Common myeloid progenitor, CD34-positive (primary cell): ENCODE measurements at regions not wholly inside any gene's neighbourhood (a gene's known extent, or its start where the extent isn't known, plus 50 kb on each side); places are given as distances from the start of the nearest gene placed in this dataset.

Experiments
- CTCF ChIA-PET: fragments of 350-600 bp; sonication (Branson Sonifier 250); formaldehyde crosslinking; loops from one replicate; lab custom pipeline; 2021; ENCODE audit warnings: antibody characterized with exemption; lab: Charles Lee
- POLR2A ChIA-PET: fragments of 350-600 bp; sonication (Branson Sonifier 250); formaldehyde crosslinking; loops from one replicate; lab custom pipeline; 2021; ENCODE audit warnings: antibody characterized with exemption; lab: Charles Lee
- DNase-seq, 3 donors: peaks; one replicate each; pipeline versions ENCODE4 v3.0.0 to v3.0.0-alpha.2; 2013
- H3K27ac ChIP-seq, 2 experiments: 1 replicate in 1 of 2; 2 replicates in 1 of 2; pipeline ENCODE4 v1.7.0; 2013; ENCODE audit warnings: inconsistent platforms in 2 of 2, low read length in 2 of 2, mild to moderate bottlenecking in 2 of 2, low read depth in 1 of 2, moderate library complexity in 1 of 2; ENCODE audit not compliant: severe bottlenecking in 2 of 2, insufficient read depth in 1 of 2, poor library complexity in 1 of 2
- H3K27me3 ChIP-seq, 5 experiments: replicated peaks in 2 of 5; 1 replicate in 3 of 5; 2 replicates in 2 of 5; pipeline versions ENCODE4 v1.6.1 to v1.7.0; 2013; ENCODE audit warnings: low read length in 4 of 5, mild to moderate bottlenecking in 2 of 5, moderate library complexity in 2 of 5, inconsistent platforms in 1 of 5; ENCODE audit not compliant: insufficient read depth in 5 of 5, control insufficient read depth in 4 of 5
- H3K36me3 ChIP-seq, 4 experiments: 1 replicate in 2 of 4; 2 replicates in 2 of 4; pipeline versions ENCODE4 v1.6.1 to v1.7.0; 2013; ENCODE audit warnings: low read length in 3 of 4, control low read depth in 1 of 4, mild to moderate bottlenecking in 1 of 4; ENCODE audit not compliant: control insufficient read depth in 4 of 4, insufficient read depth in 4 of 4
- H3K4me1 ChIP-seq, 4 experiments: 1 replicate in 3 of 4; 2 replicates in 1 of 4; pipeline versions ENCODE4 v1.6.1 to v1.7.1; 2013; ENCODE audit warnings: low read length in 3 of 4, mild to moderate bottlenecking in 3 of 4, control low read depth in 1 of 4, inconsistent platforms in 1 of 4, moderate library complexity in 1 of 4; ENCODE audit not compliant: control insufficient read depth in 4 of 4, insufficient read depth in 4 of 4; ENCODE audit errors: control extremely low read depth in 1 of 4
- H3K4me3 ChIP-seq, 7 experiments: 1 replicate in 4 of 7; 2 replicates in 3 of 7; pipeline versions ENCODE4 v1.5.1 to v1.7.0; 2013; ENCODE audit warnings: mild to moderate bottlenecking in 7 of 7, low read length in 6 of 7, moderate library complexity in 6 of 7, inconsistent platforms in 2 of 7, low read depth in 2 of 7, control low read depth in 1 of 7; ENCODE audit not compliant: insufficient read depth in 4 of 7, control insufficient read depth in 1 of 7; ENCODE audit errors: extremely low read depth in 1 of 7
- H3K9me3 ChIP-seq, 5 experiments: 1 replicate in 4 of 5; 2 replicates in 1 of 5; pipeline versions ENCODE4 v1.6.1 to v1.7.1; 2013; ENCODE audit warnings: low read length in 4 of 5, mild to moderate bottlenecking in 2 of 5, inconsistent platforms in 1 of 5, low read depth in 1 of 5, moderate library complexity in 1 of 5; ENCODE audit not compliant: control insufficient read depth in 4 of 5, insufficient read depth in 2 of 5; ENCODE audit errors: control extremely low read depth in 1 of 5
- WGBS: methylation state at CpG from one replicate; pipeline ENCODE4 v1.1.5; 2013; ENCODE audit not compliant: insufficient coverage; 5-methylcytosine and 5-hydroxymethylcytosine counted together

DNA sequence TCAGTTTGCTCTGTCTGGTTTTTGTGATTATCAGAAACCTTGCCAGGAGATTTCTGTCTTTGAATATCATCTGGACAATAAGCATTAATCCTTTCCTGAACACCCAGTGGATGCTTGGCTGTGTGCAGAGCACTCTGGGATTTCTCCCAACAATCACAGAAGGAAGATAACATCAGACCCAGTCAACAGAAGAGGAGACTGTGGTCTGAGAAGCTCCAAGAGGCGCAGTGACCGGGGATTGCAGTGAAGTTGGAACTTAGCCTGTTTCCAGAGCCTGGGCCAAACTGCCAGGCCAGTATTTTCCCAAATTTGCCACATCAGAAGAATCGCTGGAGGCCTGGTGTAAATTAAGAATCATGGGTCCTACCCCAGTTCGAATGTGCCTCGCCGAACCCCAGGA is 264.7 kb downstream of the C16orf95 start:
- CTCF ChIA-PET = interaction anchor here (0.6 to 5.3 kb wide), 4 partner anchors 9 to 106 kb away, joined by 3 to 19 read pairs (median 5); no protein-coding TSS in a partner anchor
- 94% methylated on average over 2 of the region's 6 CpGs for WGBS
- Histone ChIP-seq H3K27ac (no peak overlapping the region), H3K36me3 (no peaks in the 10 kb centered on the region), H3K4me3 (no peak overlapping the region), H3K9me3 (peaks cover 0 to 14% (median 5%) of the 10 kb centered on the region in 5 experiments), H3K4me1 (peaks cover 0 to 7% (median 3%) of the 10 kb centered on the region in 4 experiments), H3K27me3 (peaks cover 0 to 46% (median 5%) of the 10 kb centered on the region in 5 experiments)
- POLR2A ChIA-PET = no interaction called here
- no peak for DNase-seq

DNA sequence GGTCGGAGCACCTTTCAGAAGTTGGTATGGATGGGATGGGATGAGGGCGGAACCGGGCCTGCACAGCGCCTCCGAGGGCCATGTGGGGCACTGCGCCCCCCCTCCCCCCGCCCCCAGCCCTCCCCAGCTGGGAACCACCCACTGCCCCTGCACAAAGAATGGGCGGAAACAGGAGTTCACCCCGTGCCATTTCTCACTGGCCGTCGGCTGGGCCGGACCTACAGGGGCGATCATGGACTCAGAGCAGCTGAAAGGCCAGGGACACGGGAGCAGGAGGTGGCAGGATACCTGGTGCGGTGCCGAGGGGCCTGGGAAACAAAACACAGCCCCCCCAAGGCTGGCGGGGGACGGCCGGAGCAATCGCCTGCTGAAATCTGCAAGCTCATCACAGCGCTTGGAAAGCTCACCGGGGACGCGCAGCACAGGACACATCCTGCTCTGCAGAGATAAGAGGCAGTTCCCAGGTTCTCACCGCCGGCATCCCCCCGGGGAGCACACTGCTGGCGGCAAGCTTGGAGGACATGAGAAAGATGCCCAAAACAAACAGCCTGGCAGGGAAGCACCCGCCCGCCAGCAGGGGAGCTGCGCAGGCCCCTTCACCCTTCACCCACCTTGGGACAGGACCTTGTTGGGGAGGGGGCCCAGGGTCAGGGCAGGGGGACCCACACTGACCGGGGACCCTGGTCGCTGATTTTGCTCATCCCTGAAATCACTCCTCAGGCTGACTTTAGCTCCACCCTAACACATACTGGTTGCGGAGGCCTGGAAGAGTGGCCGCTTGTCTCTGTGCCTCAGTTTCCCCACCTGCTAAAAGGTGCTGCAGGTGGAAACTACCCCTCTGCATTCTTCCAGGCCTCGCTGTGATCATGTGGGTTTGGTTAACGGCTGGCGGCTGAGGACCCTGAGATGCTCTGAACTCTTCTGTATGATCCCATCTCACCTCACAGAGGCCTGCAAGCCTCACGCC is 263.9 kb downstream of the C16orf95 start:
- WGBS = 19% methylated on average over 24 of the region's 39 CpGs
- Histone ChIP-seq H3K9me3 (peaks cover 0 to 14% (median 5%) of the 10 kb centered on the region in 5 experiments), H3K4me3 (peak overlapping the region in 2 of 7 experiments; percentile 7 to 16), H3K4me1 (peaks cover 0 to 7% (median 3%) of the 10 kb centered on the region in 4 experiments), H3K27me3 (peaks cover 0 to 46% (median 5%) of the 10 kb centered on the region in 5 experiments), H3K36me3 (no peaks in the 10 kb centered on the region), H3K27ac (no peak overlapping the region)
- CTCF ChIA-PET = interaction anchor here (1.9 to 5.3 kb wide), 2 partner anchors 9 to 24 kb away, joined by 5 to 19 read pairs; no protein-coding TSS in a partner anchor
- DNase-seq = peak; percentile 60 to 85 (median 67)
- POLR2A ChIA-PET = no interaction called here

DNA sequence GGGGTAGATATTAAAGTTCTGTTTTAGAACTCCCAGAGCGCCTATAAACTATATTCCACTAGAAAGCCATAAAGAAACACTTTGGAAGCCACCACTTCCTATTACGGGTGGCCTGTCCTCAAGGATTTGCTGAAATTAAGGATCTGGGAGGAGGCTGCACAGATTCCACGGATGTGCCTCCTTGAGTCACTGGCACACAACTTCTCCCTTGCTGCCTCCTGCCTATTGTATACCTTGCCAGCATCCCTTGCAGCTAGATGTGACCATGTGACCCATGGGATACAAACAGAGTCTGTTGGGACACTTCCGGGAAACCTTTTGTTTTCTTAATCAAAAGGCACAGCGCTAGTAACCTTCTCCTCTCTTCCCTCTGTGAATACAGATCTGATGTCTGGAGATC is 263.0 kb downstream of the C16orf95 start:
- H3K36me3 ChIP-seq = no peaks in the 10 kb centered on the region
- peaks cover 0 to 7% (median 3%) of the 10 kb centered on the region in 4 experiments for H3K4me1 ChIP-seq
- H3K27ac ChIP-seq = no peak overlapping the region
- no peak for DNase-seq
- H3K27me3 ChIP-seq = peaks cover 0 to 46% (median 5%) of the 10 kb centered on the region in 5 experiments
- H3K4me3 ChIP-seq = no peak overlapping the region
- H3K9me3 ChIP-seq = peaks cover 0 to 14% (median 5%) of the 10 kb centered on the region in 5 experiments
- CTCF ChIA-PET = interaction anchor here (1.9 to 5.3 kb wide), 2 partner anchors 8 to 23 kb away, joined by 5 to 19 read pairs; no protein-coding TSS in a partner anchor
- WGBS = 100% methylated on average over 4 of the region's 5 CpGs
- POLR2A ChIA-PET = no interaction called here

DNA sequence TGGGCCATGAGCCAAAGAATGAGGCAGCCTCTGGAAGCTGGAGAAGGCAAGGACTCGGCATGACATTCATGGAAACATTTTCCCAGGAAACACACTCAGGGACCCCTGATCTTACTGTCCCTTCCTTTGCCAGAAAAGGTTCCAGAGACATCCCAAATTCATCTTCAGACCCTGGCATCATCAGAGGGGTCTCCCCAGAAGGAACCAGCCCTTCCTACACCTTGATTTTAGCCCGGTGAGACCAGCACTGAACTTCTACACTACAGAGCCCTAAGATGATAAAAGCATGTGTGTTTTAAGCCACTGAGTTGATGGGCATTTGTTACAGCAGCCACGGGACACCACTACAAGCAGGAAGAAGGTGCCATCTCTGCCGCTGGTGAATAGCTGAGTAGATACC is 262.3 kb downstream of the C16orf95 start:
- Histone ChIP-seq H3K36me3 (no peaks in the 10 kb centered on the region), H3K4me3 (no peak overlapping the region), H3K27me3 (peaks cover 0 to 46% (median 5%) of the 10 kb centered on the region in 5 experiments), H3K27ac (no peak overlapping the region), H3K4me1 (peaks cover 0 to 7% (median 3%) of the 10 kb centered on the region in 4 experiments), H3K9me3 (peaks cover 0 to 14% (median 5%) of the 10 kb centered on the region in 5 experiments)
- WGBS = 96% methylated on average over 4 of the region's 4 CpGs
- DNase-seq = no peak
- ChIA-PET POLR2A (no interaction called here), CTCF (interaction anchor here (0.5 to 5.3 kb wide), 4 partner anchors 17 to 490 kb away, joined by 3 to 19 read pairs (median 4); no protein-coding TSS in a partner anchor)

DNA sequence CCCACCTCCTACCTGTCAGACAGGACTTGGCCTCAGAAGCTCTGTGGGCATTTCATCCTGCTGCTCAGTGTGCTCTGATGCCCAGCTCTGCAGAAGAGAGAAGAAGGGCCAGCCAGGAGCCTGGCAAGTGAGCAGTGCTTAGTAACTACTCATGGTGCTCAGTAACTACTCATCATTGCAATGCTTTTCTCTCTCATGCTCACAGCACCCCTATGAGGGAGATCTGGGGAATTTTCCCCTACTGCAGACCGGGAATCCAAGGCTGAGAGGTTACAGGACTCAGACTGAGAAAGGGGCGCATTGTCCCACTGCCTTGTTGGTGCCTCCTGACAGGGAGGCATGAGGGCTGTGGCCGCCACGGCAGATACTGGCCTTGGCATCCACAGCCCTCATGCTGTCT is 261.1 kb downstream of the C16orf95 start:
- Histone ChIP-seq H3K4me3 (no peak overlapping the region), H3K4me1 (peaks cover 7 to 10% (median 9%) of the 10 kb centered on the region in 4 experiments), H3K36me3 (no peaks in the 10 kb centered on the region), H3K27ac (no peak overlapping the region), H3K9me3 (peaks cover 0 to 14% (median 5%) of the 10 kb centered on the region in 5 experiments), H3K27me3 (peaks cover 0 to 45% (median 5%) of the 10 kb centered on the region in 5 experiments)
- ChIA-PET POLR2A (no interaction called here), CTCF (interaction anchor here (1.4 to 5.3 kb wide), 2 partner anchors 21 to 492 kb away, joined by 5 to 19 read pairs; no protein-coding TSS in a partner anchor)
- DNase-seq = no peak
- whole genome bisulfite sequencing = 94% methylated on average over 4 of the region's 4 CpGs

DNA sequence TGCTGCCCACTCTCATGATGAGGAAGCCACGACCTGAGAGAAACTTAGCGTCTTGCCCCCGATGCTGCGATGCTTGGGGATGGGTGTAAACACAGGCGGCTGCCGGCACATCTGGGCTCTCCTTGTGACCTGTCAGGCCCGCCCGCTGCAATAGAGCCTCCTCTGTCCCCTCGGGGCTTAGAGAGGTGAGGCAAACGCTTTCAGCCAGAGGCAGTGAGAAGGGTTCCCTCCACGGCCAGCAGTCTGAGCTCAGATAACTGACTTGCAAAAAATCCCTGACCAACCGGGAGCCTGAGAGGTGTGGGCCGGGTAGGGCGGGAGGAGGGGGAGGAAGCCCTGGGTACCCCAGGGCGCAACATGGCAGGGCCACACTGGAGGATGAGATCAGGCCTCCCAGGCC is 260.6 kb downstream of the C16orf95 start:
- WGBS = 90% methylated on average over 15 of the region's 15 CpGs
- DNase-seq = no peak
- no peak overlapping the region for H3K4me3 ChIP-seq
- H3K27me3 ChIP-seq = peaks cover 0 to 45% (median 5%) of the 10 kb centered on the region in 5 experiments
- no peak overlapping the region for H3K27ac ChIP-seq
- peaks cover 7 to 13% (median 9%) of the 10 kb centered on the region in 4 experiments for H3K4me1 ChIP-seq
- H3K9me3 ChIP-seq = peaks cover 0 to 14% (median 5%) of the 10 kb centered on the region in 5 experiments
- H3K36me3 ChIP-seq = no peaks in the 10 kb centered on the region
- POLR2A ChIA-PET = no interaction called here
- CTCF ChIA-PET = interaction anchor here (5.3 kb wide), 1 partner anchor 21 kb away, joined by 19 read pairs; no protein-coding TSS in a partner anchor
